CD8-positive, alpha-beta memory T cell (primary cell): ENCODE measurements at regions not wholly inside any gene's neighbourhood (a gene's known extent, or its start where the extent isn't known, plus 50 kb on each side); places are given as distances from the start of the nearest gene placed in this dataset.

ENCODE experiments used
- CTCF ChIA-PET: fragments of 350-600 bp; sonication (Branson Sonifier 250); formaldehyde crosslinking; loops from one replicate; lab custom pipeline; 2021; ENCODE audit warnings: antibody characterized with exemption; lab: Charles Lee
- POLR2A ChIA-PET: fragments of 350-600 bp; sonication (Branson Sonifier 250); formaldehyde crosslinking; loops from one replicate; lab custom pipeline; 2021; ENCODE audit warnings: antibody characterized with exemption; lab: Charles Lee
- DNase-seq, 5 donors: peaks; one replicate each; pipeline versions ENCODE4 v3.0.0 to v3.0.0-alpha.2; 2020 to 2022; ENCODE audit warnings: mixed read lengths in 1 of 5
- H3K27ac ChIP-seq: one replicate; pipeline ENCODE4 v1.7.0; 2013; ENCODE audit warnings: low read depth, mild to moderate bottlenecking, low read length, moderate library complexity
- H3K27me3 ChIP-seq: 2 replicates; pipeline ENCODE4 v1.7.0; 2013; ENCODE audit warnings: low read length, mild to moderate bottlenecking; ENCODE audit not compliant: insufficient read depth, poor library complexity, severe bottlenecking
- H3K36me3 ChIP-seq: 2 replicates; pipeline ENCODE4 v1.7.0; 2013; ENCODE audit warnings: mild to moderate bottlenecking, low read length, moderate library complexity; ENCODE audit not compliant: insufficient read depth
- H3K4me1 ChIP-seq: 2 replicates; pipeline ENCODE4 v1.7.0; 2013; ENCODE audit warnings: mild to moderate bottlenecking, low read length, moderate library complexity; ENCODE audit not compliant: insufficient read depth
- H3K4me3 ChIP-seq: 2 replicates; pipeline ENCODE4 v1.7.0; 2013; ENCODE audit warnings: mild to moderate bottlenecking, low read length
- H3K9me3 ChIP-seq: 2 replicates; pipeline ENCODE4 v1.7.0; 2013; ENCODE audit warnings: mild to moderate bottlenecking, low read length
- H3K27ac Mint-ChIP-seq, 8 donors: one replicate each; pipeline ENCODE4 v1.8.0; 2020 to 2021; ENCODE audit warnings: mixed read lengths in 8 of 8, mild to moderate bottlenecking in 6 of 8, inconsistent platforms in 3 of 8, moderate library complexity in 3 of 8
- H3K27me3 Mint-ChIP-seq, 2 donors: one replicate each; pipeline ENCODE4 v1.8.0; 2020 to 2021; ENCODE audit warnings: mixed read lengths in 2 of 2, mild to moderate bottlenecking in 1 of 2, moderate library complexity in 1 of 2
- H3K36me3 Mint-ChIP-seq, 3 donors: one replicate each; pipeline ENCODE4 v1.8.0; 2020 to 2021; ENCODE audit warnings: mixed read lengths in 3 of 3, inconsistent platforms in 1 of 3, mild to moderate bottlenecking in 1 of 3
- H3K4me1 Mint-ChIP-seq, 3 donors: one replicate each; pipeline ENCODE4 v1.8.0; 2020 to 2021; ENCODE audit warnings: mixed read lengths in 3 of 3, inconsistent platforms in 1 of 3, mild to moderate bottlenecking in 1 of 3
- H3K4me3 Mint-ChIP-seq, 7 donors: one replicate each; pipeline ENCODE4 v1.8.0; 2020 to 2021; ENCODE audit warnings: mixed read lengths in 7 of 7, mild to moderate bottlenecking in 6 of 7, moderate library complexity in 4 of 7, inconsistent platforms in 2 of 7
- H3K9me3 Mint-ChIP-seq, 5 donors: one replicate each; pipeline ENCODE4 v1.8.0; 2020 to 2022; ENCODE audit warnings: mixed read lengths in 5 of 5, mild to moderate bottlenecking in 3 of 5, moderate library complexity in 2 of 5, inconsistent platforms in 1 of 5

- no peaks in the 10 kb centered on the region for H3K9me3 ChIP-seq
- H3K9me3 Mint-ChIP-seq = no peaks in the 10 kb centered on the region
- H3K27ac Mint-ChIP-seq = no peak overlapping the region
- H3K36me3 ChIP-seq = no peaks in the 10 kb centered on the region
- H3K4me1 Mint-ChIP-seq = no peaks in the 10 kb centered on the region
- ChIA-PET POLR2A (no interaction called here), CTCF (no interaction called here)
- H3K4me3 Mint-ChIP-seq = no peak overlapping the region
- DNase-seq = no peak
- no peaks in the 10 kb centered on the region for H3K4me1 ChIP-seq
- H3K4me3 ChIP-seq = no peak overlapping the region
- no peaks in the 10 kb centered on the region for H3K36me3 Mint-ChIP-seq
- H3K27ac ChIP-seq = no peak overlapping the region
- H3K27me3 ChIP-seq = no peaks in the 10 kb centered on the region
- H3K27me3 Mint-ChIP-seq = no peaks in the 10 kb centered on the region
Observed at GRCh38 chrY:15447959-15448358, 923.6 kb downstream of the NLGN4Y start.

- Histone ChIP-seq H3K27ac (no peak overlapping the region), H3K4me3 (no peak overlapping the region), H3K4me1 (no peaks in the 10 kb centered on the region), H3K9me3 (no peaks in the 10 kb centered on the region), H3K27me3 (no peaks in the 10 kb centered on the region), H3K36me3 (no peaks in the 10 kb centered on the region)
- Mint-ChIP-seq H3K27ac (peak overlapping the region in 1 of 8 donors; percentile 94), H3K4me3 (peak overlapping the region in 1 of 7 donors; percentile 46), H3K36me3 (no peaks in the 10 kb centered on the region), H3K9me3 (no peaks in the 10 kb centered on the region), H3K4me1 (no peaks in the 10 kb centered on the region), H3K27me3 (no peaks in the 10 kb centered on the region)
- DNase-seq = peak in 1 of 5 donors; percentile 33
- ChIA-PET CTCF (no interaction called here), POLR2A (no interaction called here)
Observed at GRCh38 chrY:15455133-15455937, 931.0 kb downstream of the NLGN4Y start.

- Mint-ChIP-seq H3K27me3 (no peaks in the 10 kb centered on the region), H3K36me3 (no peaks in the 10 kb centered on the region), H3K4me3 (peak overlapping the region in 2 of 7 donors; percentile 63 to 70), H3K4me1 (no peaks in the 10 kb centered on the region), H3K27ac (peak overlapping the region in 2 of 8 donors; percentile 59 to 94), H3K9me3 (no peaks in the 10 kb centered on the region)
- no peak overlapping the region for H3K27ac ChIP-seq
- ChIA-PET CTCF (no interaction called here), POLR2A (no interaction called here)
- no peaks in the 10 kb centered on the region for H3K27me3 ChIP-seq
- no peaks in the 10 kb centered on the region for H3K36me3 ChIP-seq
- H3K9me3 ChIP-seq = no peaks in the 10 kb centered on the region
- H3K4me1 ChIP-seq = no peaks in the 10 kb centered on the region
- peak in 3 of 5 donors; percentile 26 to 79 (median 61) for DNase-seq
- peak overlapping the region; percentile 32 for H3K4me3 ChIP-seq
Observed at GRCh38 chrY:15455980-15456469, 931.7 kb downstream of the NLGN4Y start.

- Histone ChIP-seq H3K4me1 (no peaks in the 10 kb centered on the region), H3K27me3 (no peaks in the 10 kb centered on the region), H3K27ac (no peak overlapping the region), H3K36me3 (no peaks in the 10 kb centered on the region), H3K9me3 (no peaks in the 10 kb centered on the region), H3K4me3 (peak overlapping the region; percentile 32)
- H3K4me3 Mint-ChIP-seq = peak overlapping the region in 2 of 7 donors; percentile 63 to 70
- no peaks in the 10 kb centered on the region for H3K27me3 Mint-ChIP-seq
- no peaks in the 10 kb centered on the region for H3K9me3 Mint-ChIP-seq
- no peaks in the 10 kb centered on the region for H3K4me1 Mint-ChIP-seq
- POLR2A ChIA-PET = no interaction called here
- CTCF ChIA-PET = no interaction called here
- no peaks in the 10 kb centered on the region for H3K36me3 Mint-ChIP-seq
- peak overlapping the region in 2 of 8 donors; percentile 59 to 94 for H3K27ac Mint-ChIP-seq
- DNase-seq = no peak
Observed at GRCh38 chrY:15456491-15456890, 932.2 kb downstream of the NLGN4Y start.

GRCh38 chrY:15457682-15458081 lies 933.4 kb downstream of the NLGN4Y start:
- no peaks in the 10 kb centered on the region for H3K4me1 ChIP-seq
- Mint-ChIP-seq H3K4me3 (no peak overlapping the region), H3K9me3 (no peaks in the 10 kb centered on the region), H3K4me1 (no peaks in the 10 kb centered on the region), H3K27me3 (no peaks in the 10 kb centered on the region), H3K27ac (no peak overlapping the region), H3K36me3 (no peaks in the 10 kb centered on the region)
- H3K4me3 ChIP-seq = no peak overlapping the region
- no peaks in the 10 kb centered on the region for H3K9me3 ChIP-seq
- H3K27ac ChIP-seq = no peak overlapping the region
- no peaks in the 10 kb centered on the region for H3K36me3 ChIP-seq
- no peak for DNase-seq
- ChIA-PET POLR2A (no interaction called here), CTCF (no interaction called here)
- no peaks in the 10 kb centered on the region for H3K27me3 ChIP-seq

GRCh38 chrY:15458426-15458825 lies 934.1 kb downstream of the NLGN4Y start:
- Mint-ChIP-seq H3K27me3 (no peaks in the 10 kb centered on the region), H3K4me1 (no peaks in the 10 kb centered on the region), H3K9me3 (no peaks in the 10 kb centered on the region), H3K4me3 (no peak overlapping the region), H3K27ac (no peak overlapping the region), H3K36me3 (no peaks in the 10 kb centered on the region)
- ChIA-PET POLR2A (no interaction called here), CTCF (no interaction called here)
- no peak for DNase-seq
- no peaks in the 10 kb centered on the region for H3K36me3 ChIP-seq
- H3K27ac ChIP-seq = no peak overlapping the region
- no peaks in the 10 kb centered on the region for H3K9me3 ChIP-seq
- no peak overlapping the region for H3K4me3 ChIP-seq
- H3K27me3 ChIP-seq = no peaks in the 10 kb centered on the region
- H3K4me1 ChIP-seq = no peaks in the 10 kb centered on the region

- Histone ChIP-seq H3K27me3 (no peaks in the 10 kb centered on the region), H3K4me3 (no peak overlapping the region), H3K9me3 (no peaks in the 10 kb centered on the region), H3K4me1 (no peaks in the 10 kb centered on the region), H3K36me3 (no peaks in the 10 kb centered on the region), H3K27ac (no peak overlapping the region)
- no peaks in the 10 kb centered on the region for H3K9me3 Mint-ChIP-seq
- H3K4me1 Mint-ChIP-seq = no peaks in the 10 kb centered on the region
- CTCF ChIA-PET = no interaction called here
- no peak for DNase-seq
- H3K36me3 Mint-ChIP-seq = no peaks in the 10 kb centered on the region
- H3K27me3 Mint-ChIP-seq = peaks cover 0 to 2% of the 10 kb centered on the region in 2 donors
- no peak overlapping the region for H3K27ac Mint-ChIP-seq
- no peak overlapping the region for H3K4me3 Mint-ChIP-seq
- POLR2A ChIA-PET = no interaction called here
Observed at GRCh38 chrY:15465880-15466279, 941.6 kb downstream of the NLGN4Y start.

- no peaks in the 10 kb centered on the region for H3K27me3 ChIP-seq
- ChIA-PET CTCF (no interaction called here), POLR2A (no interaction called here)
- H3K4me3 ChIP-seq = no peak overlapping the region
- no peak for DNase-seq
- Mint-ChIP-seq H3K27me3 (peaks cover 0 to 2% of the 10 kb centered on the region in 2 donors), H3K9me3 (no peaks in the 10 kb centered on the region), H3K36me3 (no peaks in the 10 kb centered on the region), H3K4me1 (no peaks in the 10 kb centered on the region), H3K4me3 (no peak overlapping the region), H3K27ac (no peak overlapping the region)
- H3K36me3 ChIP-seq = no peaks in the 10 kb centered on the region
- H3K27ac ChIP-seq = no peak overlapping the region
- H3K4me1 ChIP-seq = no peaks in the 10 kb centered on the region
- H3K9me3 ChIP-seq = no peaks in the 10 kb centered on the region
Observed at GRCh38 chrY:15466891-15467290, 942.6 kb downstream of the NLGN4Y start.
